Neural cell (in vitro differentiated cells): ENCODE measurements at regions not wholly inside any gene's neighbourhood (a gene's known extent, or its start where the extent isn't known, plus 50 kb on each side); places are given as distances from the start of the nearest gene placed in this dataset.

Source experiments
- H2AFZ ChIP-seq: fragments of 200-600, 300-800 bp; sonication (generic), shearing (Covaris generic); 2 replicates; pipeline ENCODE4 v1.6.0; 2014; ENCODE audit warnings: low read depth, mild to moderate bottlenecking, antibody characterized with exemption, low read length, moderate library complexity
- H3F3A ChIP-seq: fragments of 200-600 bp; shearing (Covaris generic); 2 replicates; pipeline ENCODE4 v1.6.1; 2016; ENCODE audit warnings: mild to moderate bottlenecking, moderate library complexity, mixed read lengths, antibody characterized with exemption, low read length; ENCODE audit not compliant: insufficient read depth, poor library complexity, severe bottlenecking
- H3K27ac ChIP-seq: fragments of 200-600, 300-800 bp; sonication (generic), shearing (Covaris generic); 2 replicates; pipeline ENCODE4 v1.5.1; 2014; ENCODE audit warnings: mild to moderate bottlenecking, low read length, moderate library complexity
- H3K27me3 ChIP-seq: fragments of 300-800, 200-600 bp; sonication (generic), shearing (Covaris generic); 2 replicates; pipeline ENCODE4 v1.6.0; 2014; ENCODE audit warnings: mild to moderate bottlenecking, low read depth, low read length, moderate library complexity; ENCODE audit not compliant: insufficient read depth
- H3K36me3 ChIP-seq: fragments of 300-800, 200-600 bp; sonication (generic), shearing (Covaris generic); 2 replicates; pipeline ENCODE4 v1.5.1; 2014; ENCODE audit warnings: mild to moderate bottlenecking, antibody characterized with exemption, low read length, moderate library complexity; ENCODE audit not compliant: insufficient read depth
- H3K4me2 ChIP-seq: fragments of 300-800, 200-600 bp; sonication (generic), shearing (Covaris generic); 2 replicates; pipeline ENCODE4 v1.6.0; 2014; ENCODE audit warnings: mild to moderate bottlenecking, low read length
- H3K4me3 ChIP-seq: fragments of 300-800, 200-600 bp; sonication (generic), shearing (Covaris generic); 2 replicates; pipeline ENCODE4 v1.5.1; 2014; ENCODE audit warnings: mild to moderate bottlenecking, low read length, moderate library complexity
- H3K79me2 ChIP-seq: fragments of 200-600 bp; shearing (Covaris generic); replicated peaks from 2 replicates; pipeline ENCODE4 v1.6.0; 2014; ENCODE audit warnings: mild to moderate bottlenecking, low read length, moderate library complexity; ENCODE audit not compliant: insufficient read depth
- H3K9ac ChIP-seq: fragments of 300-800, 200-600 bp; sonication (generic), shearing (Covaris generic); 2 replicates; pipeline ENCODE4 v1.6.1; 2016; ENCODE audit warnings: mild to moderate bottlenecking, low read length, mixed read lengths
- H3K9me2 ChIP-seq: fragments of 200-600 bp; shearing (Covaris generic); 2 replicates; pipeline ENCODE4 v1.6.1; 2016; ENCODE audit warnings: mild to moderate bottlenecking, low read length, mixed read lengths; ENCODE audit not compliant: insufficient read depth
- H3K9me3 ChIP-seq: fragments of 200-600, 300-800 bp; sonication (generic), shearing (Covaris generic); 2 replicates; pipeline ENCODE4 v1.6.1; 2016; ENCODE audit warnings: mild to moderate bottlenecking, mixed run types, low read length, moderate library complexity, mixed read lengths
- H4K20me1 ChIP-seq: fragments of 200-600 bp; shearing (Covaris generic); 2 replicates; pipeline ENCODE4 v1.6.1; 2016; ENCODE audit warnings: mild to moderate bottlenecking, mixed run types; ENCODE audit not compliant: insufficient read depth
- EP300 ChIP-seq: fragments of 450-650 bp; conservative IDR thresholded peaks from 2 replicates; pipeline ENCODE4 v1.6.1; 2014; ENCODE audit warnings: antibody characterized with exemption, mild to moderate bottlenecking, moderate library complexity; ENCODE audit not compliant: poor library complexity, severe bottlenecking
- EZH2 ChIP-seq: fragments of 200-600, 300-800 bp; shearing (Covaris generic), sonication (generic); IDR thresholded peaks from 2 replicates; pipeline ENCODE4 v1.6.1; 2014; ENCODE audit warnings: antibody characterized with exemption, low read length, borderline replicate concordance, mild to moderate bottlenecking; ENCODE audit not compliant: insufficient read depth, poor library complexity, severe bottlenecking
- MXI1 ChIP-seq: fragments of 450-650 bp; conservative IDR thresholded peaks from 2 replicates; pipeline ENCODE4 v1.6.1; 2014; ENCODE audit warnings: antibody characterized with exemption, mild to moderate bottlenecking; ENCODE audit not compliant: poor library complexity, severe bottlenecking
- POLR2AphosphoS5 ChIP-seq: IDR thresholded peaks from 2 replicates; pipeline ENCODE4 v1.6.1; 2012
- RAD21 ChIP-seq: fragments of 450-650 bp; conservative IDR thresholded peaks from 2 replicates; pipeline ENCODE4 v1.6.1; 2014; ENCODE audit warnings: antibody characterized with exemption, mild to moderate bottlenecking, moderate library complexity
- SMC3 ChIP-seq: fragments of 450-650 bp; conservative IDR thresholded peaks from 2 replicates; pipeline ENCODE4 v1.6.1; 2014; ENCODE audit warnings: antibody characterized with exemption, mild to moderate bottlenecking, moderate library complexity; ENCODE audit not compliant: poor library complexity
- TAF1 ChIP-seq: IDR thresholded peaks from 2 replicates; pipeline ENCODE4 v1.6.1; 2012; ENCODE audit warnings: low read depth
- TF ChIP-seq, protein P1 (sequence below): IDR thresholded peaks from 2 replicates; pipeline ENCODE4 v1.6.1; 2012; ENCODE audit warnings: borderline replicate concordance
- TF ChIP-seq, protein P2 (sequence below): fragments of 450-650 bp; IDR thresholded peaks from 2 replicates; pipeline ENCODE4 v1.5.1; 2014; ENCODE audit warnings: antibody characterized with exemption, mild to moderate bottlenecking, moderate library complexity; ENCODE audit not compliant: poor library complexity, severe bottlenecking

DNA sequence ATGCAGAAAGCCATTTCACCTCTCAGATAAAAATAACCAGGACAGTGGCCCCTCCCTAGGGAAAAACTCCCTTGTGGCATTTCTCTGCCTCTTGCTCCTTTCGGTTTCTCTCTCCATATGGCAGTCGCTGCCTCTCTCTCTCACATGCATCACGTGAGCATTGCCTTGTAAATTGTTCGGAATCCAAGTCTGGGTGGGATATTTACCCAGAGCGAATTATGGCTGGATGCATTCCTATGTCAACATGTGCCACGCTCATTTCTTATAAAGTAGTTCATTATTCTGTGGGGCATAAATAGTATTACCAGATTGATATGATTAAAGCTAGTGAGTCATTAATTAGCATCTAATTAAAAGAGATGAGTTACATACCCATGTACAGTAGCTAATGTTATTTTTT lies 392.9 kb downstream of the INSC start:
- Histone ChIP-seq H3K9ac (no peak overlapping the region), H3F3A (no peaks in the 10 kb centered on the region), H4K20me1 (no peaks in the 10 kb centered on the region), H3K9me2 (no peaks in the 10 kb centered on the region), H3K27ac (no peak overlapping the region), H3K4me3 (no peak overlapping the region), H3K79me2 (no peaks in the 10 kb centered on the region), H3K27me3 (no peaks in the 10 kb centered on the region), H3K4me2 (no peak overlapping the region), H3K36me3 (no peaks in the 10 kb centered on the region), H3K9me3 (no peaks in the 10 kb centered on the region), H2AFZ (no peak overlapping the region)
- TF ChIP-seq SMC3 (no peak), POLR2AphosphoS5 (no peak), RAD21 (no peak), EP300 (no peak), EZH2 (no peak), MXI1 (no peak), TAF1 (no peak)
- TF ChIP-seq, protein P1, sequence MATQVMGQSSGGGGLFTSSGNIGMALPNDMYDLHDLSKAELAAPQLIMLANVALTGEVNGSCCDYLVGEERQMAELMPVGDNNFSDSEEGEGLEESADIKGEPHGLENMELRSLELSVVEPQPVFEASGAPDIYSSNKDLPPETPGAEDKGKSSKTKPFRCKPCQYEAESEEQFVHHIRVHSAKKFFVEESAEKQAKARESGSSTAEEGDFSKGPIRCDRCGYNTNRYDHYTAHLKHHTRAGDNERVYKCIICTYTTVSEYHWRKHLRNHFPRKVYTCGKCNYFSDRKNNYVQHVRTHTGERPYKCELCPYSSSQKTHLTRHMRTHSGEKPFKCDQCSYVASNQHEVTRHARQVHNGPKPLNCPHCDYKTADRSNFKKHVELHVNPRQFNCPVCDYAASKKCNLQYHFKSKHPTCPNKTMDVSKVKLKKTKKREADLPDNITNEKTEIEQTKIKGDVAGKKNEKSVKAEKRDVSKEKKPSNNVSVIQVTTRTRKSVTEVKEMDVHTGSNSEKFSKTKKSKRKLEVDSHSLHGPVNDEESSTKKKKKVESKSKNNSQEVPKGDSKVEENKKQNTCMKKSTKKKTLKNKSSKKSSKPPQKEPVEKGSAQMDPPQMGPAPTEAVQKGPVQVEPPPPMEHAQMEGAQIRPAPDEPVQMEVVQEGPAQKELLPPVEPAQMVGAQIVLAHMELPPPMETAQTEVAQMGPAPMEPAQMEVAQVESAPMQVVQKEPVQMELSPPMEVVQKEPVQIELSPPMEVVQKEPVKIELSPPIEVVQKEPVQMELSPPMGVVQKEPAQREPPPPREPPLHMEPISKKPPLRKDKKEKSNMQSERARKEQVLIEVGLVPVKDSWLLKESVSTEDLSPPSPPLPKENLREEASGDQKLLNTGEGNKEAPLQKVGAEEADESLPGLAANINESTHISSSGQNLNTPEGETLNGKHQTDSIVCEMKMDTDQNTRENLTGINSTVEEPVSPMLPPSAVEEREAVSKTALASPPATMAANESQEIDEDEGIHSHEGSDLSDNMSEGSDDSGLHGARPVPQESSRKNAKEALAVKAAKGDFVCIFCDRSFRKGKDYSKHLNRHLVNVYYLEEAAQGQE, result no peak
- TF ChIP-seq, protein P2, sequence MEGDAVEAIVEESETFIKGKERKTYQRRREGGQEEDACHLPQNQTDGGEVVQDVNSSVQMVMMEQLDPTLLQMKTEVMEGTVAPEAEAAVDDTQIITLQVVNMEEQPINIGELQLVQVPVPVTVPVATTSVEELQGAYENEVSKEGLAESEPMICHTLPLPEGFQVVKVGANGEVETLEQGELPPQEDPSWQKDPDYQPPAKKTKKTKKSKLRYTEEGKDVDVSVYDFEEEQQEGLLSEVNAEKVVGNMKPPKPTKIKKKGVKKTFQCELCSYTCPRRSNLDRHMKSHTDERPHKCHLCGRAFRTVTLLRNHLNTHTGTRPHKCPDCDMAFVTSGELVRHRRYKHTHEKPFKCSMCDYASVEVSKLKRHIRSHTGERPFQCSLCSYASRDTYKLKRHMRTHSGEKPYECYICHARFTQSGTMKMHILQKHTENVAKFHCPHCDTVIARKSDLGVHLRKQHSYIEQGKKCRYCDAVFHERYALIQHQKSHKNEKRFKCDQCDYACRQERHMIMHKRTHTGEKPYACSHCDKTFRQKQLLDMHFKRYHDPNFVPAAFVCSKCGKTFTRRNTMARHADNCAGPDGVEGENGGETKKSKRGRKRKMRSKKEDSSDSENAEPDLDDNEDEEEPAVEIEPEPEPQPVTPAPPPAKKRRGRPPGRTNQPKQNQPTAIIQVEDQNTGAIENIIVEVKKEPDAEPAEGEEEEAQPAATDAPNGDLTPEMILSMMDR, result no peak

DNA sequence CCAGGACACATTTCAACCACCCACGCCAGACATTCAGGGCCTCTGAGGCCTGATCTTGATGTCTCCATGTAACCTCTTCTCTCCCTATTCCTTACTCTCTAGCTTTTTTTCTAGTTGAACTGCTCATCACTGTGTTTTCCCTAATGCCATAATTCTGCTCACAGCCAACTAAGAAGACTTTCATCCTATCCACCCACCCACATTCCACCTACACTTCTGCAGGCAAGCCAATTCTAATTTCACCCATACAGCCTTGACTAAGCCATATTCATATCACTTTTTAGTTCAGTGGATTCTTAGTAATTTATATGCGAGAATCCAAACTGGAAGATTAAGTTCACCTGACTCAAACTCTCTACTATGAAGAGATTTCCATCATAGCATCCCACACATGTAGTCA lies 394.4 kb downstream of the INSC start:
- Histone ChIP-seq H3K4me3 (no peak overlapping the region), H3K9me2 (no peaks in the 10 kb centered on the region), H3K9ac (no peak overlapping the region), H3K79me2 (no peaks in the 10 kb centered on the region), H3K27me3 (no peaks in the 10 kb centered on the region), H3K36me3 (no peaks in the 10 kb centered on the region), H2AFZ (no peak overlapping the region), H3K9me3 (no peaks in the 10 kb centered on the region), H3K27ac (no peak overlapping the region), H3K4me2 (no peak overlapping the region), H4K20me1 (no peaks in the 10 kb centered on the region), H3F3A (no peaks in the 10 kb centered on the region)
- TF ChIP-seq POLR2AphosphoS5, result no peak

DNA sequence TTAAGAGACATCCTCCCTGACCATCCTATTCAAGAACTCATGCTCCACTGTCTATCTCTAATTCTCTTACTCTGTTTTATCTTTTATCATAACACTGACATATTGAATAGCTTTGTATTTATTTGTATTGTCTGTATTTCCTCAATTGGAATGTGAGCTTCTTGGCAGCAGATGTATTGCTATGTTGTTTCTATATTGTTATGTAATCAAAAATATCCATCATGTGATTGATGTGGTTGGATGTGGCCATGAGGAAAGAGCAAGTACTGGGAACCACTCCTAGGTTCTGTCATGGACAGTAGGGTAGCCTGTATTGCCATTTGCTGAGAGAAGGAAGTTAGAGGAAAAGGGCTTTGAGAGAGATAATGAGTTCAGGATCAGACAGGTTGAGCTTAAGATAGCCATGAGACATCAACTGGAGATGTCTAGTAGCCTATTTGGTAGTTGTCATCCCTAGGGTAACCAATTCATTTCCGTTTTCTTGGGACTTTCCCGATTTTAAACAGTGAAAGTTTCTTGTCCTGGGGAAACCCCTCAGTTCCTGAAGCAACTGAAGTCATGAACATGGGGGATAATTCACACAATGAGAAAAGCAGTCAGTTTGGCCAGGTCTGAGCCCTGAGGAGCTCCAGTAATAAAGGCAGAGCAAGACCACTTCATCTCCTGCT lies 404.5 kb downstream of the INSC start:
- TF ChIP-seq EZH2 (no peak), RAD21 (no peak), TAF1 (no peak), MXI1 (no peak)
- Histone ChIP-seq H3K27me3 (no peaks in the 10 kb centered on the region), H3K9ac (no peak overlapping the region), H3K9me2 (no peaks in the 10 kb centered on the region), H3K9me3 (no peaks in the 10 kb centered on the region), H3K4me3 (no peak overlapping the region), H2AFZ (no peak overlapping the region), H3F3A (no peaks in the 10 kb centered on the region), H3K36me3 (no peaks in the 10 kb centered on the region), H3K79me2 (no peaks in the 10 kb centered on the region), H3K27ac (no peak overlapping the region), H4K20me1 (no peaks in the 10 kb centered on the region), H3K4me2 (no peak overlapping the region)
